Keratinocyte (primary cell): ENCODE measurements at regions not wholly inside any gene's neighbourhood (a gene's known extent, or its start where the extent isn't known, plus 50 kb on each side); places are given as distances from the start of the nearest gene placed in this dataset.

Experiments used
- DNase-seq: peaks from one replicate; pipeline ENCODE4 v3.0.0-alpha.2; 2011; ENCODE audit warnings: low read depth, missing footprints, low spot score
- FAIRE-seq: peaks from 2 replicates; lab custom pipeline; 2011; peaks lifted over from hg19 to GRCh38; lab: Jason Lieb, UNC
- H2AFZ ChIP-seq: 2 replicates; pipeline ENCODE4 v1.6.0; 2012; ENCODE audit warnings: low read length, control low read depth, inconsistent platforms; ENCODE audit not compliant: control insufficient read depth
- H3K27ac ChIP-seq: 2 replicates; pipeline ENCODE4 v1.5.1; 2011; ENCODE audit warnings: low read length; ENCODE audit not compliant: control insufficient read depth, insufficient read depth
- H3K27me3 ChIP-seq: 3 replicates; pipeline ENCODE4 v1.6.0; 2011; ENCODE audit warnings: low read length; ENCODE audit not compliant: control insufficient read depth, insufficient read depth; ENCODE audit errors: extremely low read depth
- H3K36me3 ChIP-seq, 2 experiments: 2 replicates in 1 of 2; 3 replicates in 1 of 2; pipeline ENCODE4 v1.5.1; 2011; ENCODE audit warnings: low read length in 2 of 2, mild to moderate bottlenecking in 1 of 2; ENCODE audit not compliant: control insufficient read depth in 2 of 2, insufficient read depth in 2 of 2; ENCODE audit errors: extremely low read depth in 1 of 2
- H3K4me1 ChIP-seq: 3 replicates; pipeline ENCODE4 v1.5.1; 2011; ENCODE audit warnings: low read length; ENCODE audit not compliant: control insufficient read depth, insufficient read depth; ENCODE audit errors: extremely low read depth
- H3K4me2 ChIP-seq: 3 replicates; pipeline ENCODE4 v1.6.0; 2011; ENCODE audit warnings: low read depth, low read length; ENCODE audit not compliant: control insufficient read depth, insufficient read depth; ENCODE audit errors: extremely low read depth
- H3K4me3 ChIP-seq, 3 experiments: fragments of 200-600 bp in 1 of 3; sonication (generic) in 1 of 3; 2 replicates in 2 of 3; 3 replicates in 1 of 3; pipeline ENCODE4 v1.5.1; 2011 to 2016; ENCODE audit warnings: low read length in 3 of 3, mild to moderate bottlenecking in 3 of 3, control low read depth in 2 of 3, inconsistent platforms in 1 of 3, low read depth in 1 of 3, mixed read lengths in 1 of 3, mixed run types in 1 of 3, moderate library complexity in 1 of 3; ENCODE audit not compliant: control insufficient read depth in 2 of 3, insufficient read depth in 2 of 3; ENCODE audit errors: extremely low read depth in 1 of 3
- H3K79me2 ChIP-seq: 2 replicates; pipeline ENCODE4 v1.6.0; 2012; ENCODE audit warnings: low read length; ENCODE audit not compliant: control insufficient read depth, insufficient read depth
- H3K9ac ChIP-seq: 3 replicates; pipeline ENCODE4 v1.6.0; 2011; ENCODE audit warnings: low read length; ENCODE audit not compliant: control insufficient read depth, insufficient read depth; ENCODE audit errors: extremely low read depth
- H3K9me1 ChIP-seq: 3 replicates; pipeline ENCODE4 v1.6.0; 2011; ENCODE audit warnings: low read length; ENCODE audit not compliant: control insufficient read depth, insufficient read depth; ENCODE audit errors: extremely low read depth
- H3K9me3 ChIP-seq: 2 replicates; pipeline ENCODE4 v1.5.1; 2012; ENCODE audit warnings: low read depth, low read length; ENCODE audit not compliant: control insufficient read depth
- H4K20me1 ChIP-seq: 3 replicates; pipeline ENCODE4 v1.6.0; 2011; ENCODE audit warnings: low read length; ENCODE audit not compliant: control insufficient read depth, insufficient read depth; ENCODE audit errors: extremely low read depth
- EZH2 ChIP-seq: IDR thresholded peaks from one replicate; pipeline ENCODE4 v1.6.1; 2012; ENCODE audit warnings: inconsistent platforms, mild to moderate bottlenecking, low read length, moderate library complexity
- dilution Hi-C: fragments of 300-500 bp; cut with MboI; formaldehyde crosslinking; loops from one replicate; pipeline ENCODE4 v1.7.0; 2020; ENCODE audit warnings: low sequenced_read_pairs; ENCODE audit not compliant: extremely low pct_ligation_motif_present
- TF ChIP-seq, protein P1 (sequence below), 3 experiments: IDR thresholded peaks in 1 of 3; conservative IDR thresholded peaks in 1 of 3; optimal IDR thresholded peaks in 1 of 3; 2 replicates in 2 of 3; 3 replicates in 1 of 3; pipeline versions ENCODE3 to v1.5.1; 2011; ENCODE audit warnings: low read length in 3 of 3, mild to moderate bottlenecking in 3 of 3, moderate library complexity in 2 of 3, control low read depth in 1 of 3, inconsistent platforms in 1 of 3; ENCODE audit not compliant: insufficient read depth in 2 of 3; ENCODE audit errors: extremely low read depth in 1 of 3

DNA sequence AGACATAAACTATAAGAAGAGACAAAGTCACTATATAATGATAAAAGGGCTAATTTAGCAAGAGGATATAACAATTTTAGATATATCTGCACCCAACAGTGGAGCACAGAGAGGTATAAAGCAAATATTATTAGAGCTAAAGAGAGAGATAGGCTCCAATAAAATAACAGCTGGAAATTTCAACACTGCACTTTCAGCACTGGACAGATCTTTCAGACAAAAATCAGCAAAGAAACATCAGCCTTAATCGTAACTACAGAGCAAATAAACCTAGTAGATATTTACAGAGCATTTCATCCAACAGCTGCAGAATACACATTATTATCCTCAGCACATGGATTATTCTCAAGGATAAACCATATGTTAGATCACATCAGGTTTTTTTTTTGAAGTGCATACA lies 642.9 kb downstream of the AMY1C start:
- no peaks in the 10 kb centered on the region for H3K9me3 ChIP-seq
- H3K4me1 ChIP-seq = no peaks in the 10 kb centered on the region
- no peaks in the 10 kb centered on the region for H4K20me1 ChIP-seq
- no peak overlapping the region for H2AFZ ChIP-seq
- dilution Hi-C loops = no loop called here
- H3K4me3 ChIP-seq = no peak overlapping the region
- no peak for FAIRE-seq
- no peak overlapping the region for H3K27ac ChIP-seq
- H3K36me3 ChIP-seq = no peaks in the 10 kb centered on the region
- H3K9me1 ChIP-seq = no peaks in the 10 kb centered on the region
- H3K27me3 ChIP-seq = no peaks in the 10 kb centered on the region
- no peak for DNase-seq
- no peak overlapping the region for H3K9ac ChIP-seq
- H3K79me2 ChIP-seq = no peaks in the 10 kb centered on the region
- TF ChIP-seq, protein P1, sequence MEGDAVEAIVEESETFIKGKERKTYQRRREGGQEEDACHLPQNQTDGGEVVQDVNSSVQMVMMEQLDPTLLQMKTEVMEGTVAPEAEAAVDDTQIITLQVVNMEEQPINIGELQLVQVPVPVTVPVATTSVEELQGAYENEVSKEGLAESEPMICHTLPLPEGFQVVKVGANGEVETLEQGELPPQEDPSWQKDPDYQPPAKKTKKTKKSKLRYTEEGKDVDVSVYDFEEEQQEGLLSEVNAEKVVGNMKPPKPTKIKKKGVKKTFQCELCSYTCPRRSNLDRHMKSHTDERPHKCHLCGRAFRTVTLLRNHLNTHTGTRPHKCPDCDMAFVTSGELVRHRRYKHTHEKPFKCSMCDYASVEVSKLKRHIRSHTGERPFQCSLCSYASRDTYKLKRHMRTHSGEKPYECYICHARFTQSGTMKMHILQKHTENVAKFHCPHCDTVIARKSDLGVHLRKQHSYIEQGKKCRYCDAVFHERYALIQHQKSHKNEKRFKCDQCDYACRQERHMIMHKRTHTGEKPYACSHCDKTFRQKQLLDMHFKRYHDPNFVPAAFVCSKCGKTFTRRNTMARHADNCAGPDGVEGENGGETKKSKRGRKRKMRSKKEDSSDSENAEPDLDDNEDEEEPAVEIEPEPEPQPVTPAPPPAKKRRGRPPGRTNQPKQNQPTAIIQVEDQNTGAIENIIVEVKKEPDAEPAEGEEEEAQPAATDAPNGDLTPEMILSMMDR (optimal IDR thresholded peaks at IDR 0.05 in 1 of 3, IDR thresholded peaks at IDR 0.05 in 1 of 3, conservative IDR thresholded peaks at IDR 0.05 in 1 of 3; ENCODE audit: extremely low read depth in 1 of 3, insufficient read depth in 2 of 3, low read length in 3 of 3) = no peak
- no peak for TF ChIP-seq EZH2
- no peak overlapping the region for H3K4me2 ChIP-seq

DNA sequence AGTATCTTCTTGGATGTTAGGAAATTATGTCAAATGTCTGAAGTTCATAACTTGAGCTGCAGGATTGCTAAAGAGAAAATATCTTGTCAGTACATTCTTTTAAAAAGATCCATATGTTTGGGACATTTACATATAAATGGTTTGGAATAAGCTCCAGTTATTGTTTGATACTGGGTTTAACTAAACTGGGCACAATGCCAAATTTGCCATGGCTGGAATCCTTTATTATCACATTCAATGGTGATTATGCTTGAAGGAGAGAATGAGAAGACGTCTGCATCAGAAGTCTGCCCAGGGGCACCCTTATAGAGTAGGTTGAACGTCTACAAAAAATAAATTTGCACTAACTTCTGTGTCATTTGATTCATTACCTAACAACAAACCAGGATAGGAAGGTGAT lies 652.5 kb downstream of the AMY1C start:
- TF ChIP-seq EZH2 = no peak
- TF ChIP-seq, protein P1 (optimal IDR thresholded peaks at IDR 0.05 in 1 of 3, IDR thresholded peaks at IDR 0.05 in 1 of 3, conservative IDR thresholded peaks at IDR 0.05 in 1 of 3; ENCODE audit: extremely low read depth in 1 of 3, insufficient read depth in 2 of 3, low read length in 3 of 3) = no peak
- H3K4me1 ChIP-seq = no peaks in the 10 kb centered on the region
- H3K27me3 ChIP-seq = no peaks in the 10 kb centered on the region
- H3K9me1 ChIP-seq = no peaks in the 10 kb centered on the region
- no peak for FAIRE-seq
- H3K9ac ChIP-seq = no peak overlapping the region
- no peak overlapping the region for H3K4me2 ChIP-seq
- no peak overlapping the region for H3K27ac ChIP-seq
- no peaks in the 10 kb centered on the region for H3K79me2 ChIP-seq
- H3K36me3 ChIP-seq = no peaks in the 10 kb centered on the region
- DNase-seq = no peak
- no peak overlapping the region for H3K4me3 ChIP-seq
- H4K20me1 ChIP-seq = no peaks in the 10 kb centered on the region
- H3K9me3 ChIP-seq = no peaks in the 10 kb centered on the region
- no peak overlapping the region for H2AFZ ChIP-seq
- dilution Hi-C loops = no loop called here
